Liver (tissue), 3 donors: ENCODE measurements at regions not wholly inside any gene's neighbourhood (a gene's known extent, or its start where the extent isn't known, plus 50 kb on each side); places are given as distances from the start of the nearest gene placed in this dataset.

Experiments
- GABPA ChIP-seq, 2 donors: IDR thresholded peaks in 1 of 2; conservative IDR thresholded peaks in 1 of 2; 2 replicates each; pipeline ENCODE4 v1.6.1; 2016; ENCODE audit warnings: antibody characterized with exemption in 2 of 2, mild to moderate bottlenecking in 1 of 2, moderate library complexity in 1 of 2
- HNF4A ChIP-seq, 2 donors: conservative IDR thresholded peaks; 2 replicates each; pipeline ENCODE4 v1.6.1; 2016; ENCODE audit warnings: antibody characterized with exemption in 2 of 2, mild to moderate bottlenecking in 2 of 2
- HNF4G ChIP-seq: IDR thresholded peaks from 2 replicates; pipeline ENCODE4 v1.6.1; 2016; ENCODE audit warnings: antibody characterized with exemption
- JUND ChIP-seq, 2 donors: IDR thresholded peaks; 2 replicates each; pipeline ENCODE4 v1.6.1; 2016; ENCODE audit warnings: antibody characterized with exemption in 2 of 2
- MAX ChIP-seq: IDR thresholded peaks from 2 replicates; pipeline ENCODE4 v1.6.1; 2016; ENCODE audit warnings: antibody characterized with exemption
- RAD21 ChIP-seq, 2 donors: IDR thresholded peaks; 2 replicates each; pipeline ENCODE4 v1.6.1; 2016; ENCODE audit warnings: antibody characterized with exemption in 2 of 2, mild to moderate bottlenecking in 2 of 2
- REST ChIP-seq: IDR thresholded peaks from 2 replicates; pipeline ENCODE4 v1.6.1; 2016; ENCODE audit warnings: antibody characterized with exemption, mild to moderate bottlenecking
- RXRA ChIP-seq, 2 donors: IDR thresholded peaks; 2 replicates each; pipeline ENCODE4 v1.6.1; 2017 to 2018; ENCODE audit warnings: antibody characterized with exemption in 2 of 2, mild to moderate bottlenecking in 1 of 2
- SP1 ChIP-seq: IDR thresholded peaks from 2 replicates; pipeline ENCODE4 v1.6.1; 2018; ENCODE audit warnings: antibody characterized with exemption, mild to moderate bottlenecking
- TAF1 ChIP-seq: conservative IDR thresholded peaks from 2 replicates; pipeline ENCODE4 v1.6.1; 2016; ENCODE audit warnings: antibody characterized with exemption, mild to moderate bottlenecking
- YY1 ChIP-seq: IDR thresholded peaks from 2 replicates; pipeline ENCODE4 v1.6.1; 2016; ENCODE audit warnings: antibody characterized with exemption, mild to moderate bottlenecking
- TF ChIP-seq, protein P1 (sequence below): fragments of 150-350 bp; IDR thresholded peaks from 2 replicates; pipeline ENCODE4 v1.5.1; 2017; ENCODE audit warnings: improper control_type of control experiment, low read depth, low read length; ENCODE audit not compliant: missing input control
- TF ChIP-seq, protein P2 (sequence below): IDR thresholded peaks from 2 replicates; pipeline ENCODE4 v1.6.1; 2016; ENCODE audit warnings: antibody characterized with exemption
- donor health status: healthy.
- donor health status: healthy.

GRCh38 chr9:109845226-109845625, 65.2 kb downstream of the PALM2AKAP2 start:
- TF ChIP-seq, protein P1, sequence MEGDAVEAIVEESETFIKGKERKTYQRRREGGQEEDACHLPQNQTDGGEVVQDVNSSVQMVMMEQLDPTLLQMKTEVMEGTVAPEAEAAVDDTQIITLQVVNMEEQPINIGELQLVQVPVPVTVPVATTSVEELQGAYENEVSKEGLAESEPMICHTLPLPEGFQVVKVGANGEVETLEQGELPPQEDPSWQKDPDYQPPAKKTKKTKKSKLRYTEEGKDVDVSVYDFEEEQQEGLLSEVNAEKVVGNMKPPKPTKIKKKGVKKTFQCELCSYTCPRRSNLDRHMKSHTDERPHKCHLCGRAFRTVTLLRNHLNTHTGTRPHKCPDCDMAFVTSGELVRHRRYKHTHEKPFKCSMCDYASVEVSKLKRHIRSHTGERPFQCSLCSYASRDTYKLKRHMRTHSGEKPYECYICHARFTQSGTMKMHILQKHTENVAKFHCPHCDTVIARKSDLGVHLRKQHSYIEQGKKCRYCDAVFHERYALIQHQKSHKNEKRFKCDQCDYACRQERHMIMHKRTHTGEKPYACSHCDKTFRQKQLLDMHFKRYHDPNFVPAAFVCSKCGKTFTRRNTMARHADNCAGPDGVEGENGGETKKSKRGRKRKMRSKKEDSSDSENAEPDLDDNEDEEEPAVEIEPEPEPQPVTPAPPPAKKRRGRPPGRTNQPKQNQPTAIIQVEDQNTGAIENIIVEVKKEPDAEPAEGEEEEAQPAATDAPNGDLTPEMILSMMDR: no peak
- TF ChIP-seq MAX: no peak
- no peak for TF ChIP-seq RAD21 (IDR thresholded peaks at IDR 0.05)
- no peak for TF ChIP-seq SP1
- no peak for TF ChIP-seq HNF4A (conservative IDR thresholded peaks at IDR 0.05)
- TF ChIP-seq, protein P2, sequence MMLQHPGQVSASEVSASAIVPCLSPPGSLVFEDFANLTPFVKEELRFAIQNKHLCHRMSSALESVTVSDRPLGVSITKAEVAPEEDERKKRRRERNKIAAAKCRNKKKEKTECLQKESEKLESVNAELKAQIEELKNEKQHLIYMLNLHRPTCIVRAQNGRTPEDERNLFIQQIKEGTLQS: no peak
- no peak for TF ChIP-seq RXRA (IDR thresholded peaks at IDR 0.05)
- no peak for TF ChIP-seq JUND (IDR thresholded peaks at IDR 0.05)
- TF ChIP-seq GABPA (IDR thresholded peaks at IDR 0.05 in 1 of 2, conservative IDR thresholded peaks at IDR 0.05 in 1 of 2): no peak
- no peak for TF ChIP-seq REST
- TF ChIP-seq YY1: no peak
- TF ChIP-seq HNF4G: no peak
- no peak for TF ChIP-seq TAF1
